ENCODE measurements at regions not wholly inside any gene's neighbourhood (a gene's known extent, or its start where the extent isn't known, plus 50 kb on each side); places are given as distances from the start of the nearest gene placed in this dataset.
"Not testable (repeated sequence)": the region's sequence is repeated elsewhere in the genome, so short reads cannot be mapped to it uniquely, and the experiment has no call there.

DNA sequence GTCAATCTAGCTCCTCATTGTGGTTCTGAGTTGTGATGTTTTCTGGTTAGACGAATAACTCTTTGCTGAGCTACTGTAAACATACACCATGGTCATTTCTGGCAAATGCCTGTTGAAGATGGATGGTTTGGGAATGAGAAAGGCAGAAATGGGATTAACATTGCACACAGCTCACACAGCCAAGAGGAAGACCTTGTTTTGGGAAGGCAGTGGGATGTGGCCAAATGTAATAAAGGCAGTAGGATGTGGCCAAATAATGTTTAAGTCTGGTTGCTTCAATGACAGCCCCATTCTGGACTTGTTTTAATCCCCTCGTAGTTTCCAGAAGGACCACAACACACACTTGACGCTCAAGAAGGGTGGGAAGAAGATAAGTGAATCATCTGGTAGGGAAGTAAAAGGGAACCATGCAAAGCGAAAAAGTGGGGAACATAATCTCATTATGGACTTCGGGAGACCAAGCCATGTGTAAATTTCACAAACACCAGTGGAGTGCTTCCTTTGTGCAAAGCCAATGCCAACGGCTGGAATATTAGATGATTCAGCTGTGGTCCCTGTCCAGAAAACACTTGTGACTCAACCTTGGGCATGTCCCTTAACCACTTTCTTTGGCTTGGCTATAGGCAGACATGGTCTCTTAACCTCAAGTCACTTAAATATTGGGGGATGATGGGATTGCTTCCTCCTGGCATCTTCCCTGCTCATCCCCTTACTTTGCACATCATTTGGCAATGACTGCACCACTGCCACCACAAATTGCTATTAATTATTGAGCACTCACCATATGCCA lies 284.4 kb upstream of the CRY1 start:
- no peak for DNase-seq

DNA sequence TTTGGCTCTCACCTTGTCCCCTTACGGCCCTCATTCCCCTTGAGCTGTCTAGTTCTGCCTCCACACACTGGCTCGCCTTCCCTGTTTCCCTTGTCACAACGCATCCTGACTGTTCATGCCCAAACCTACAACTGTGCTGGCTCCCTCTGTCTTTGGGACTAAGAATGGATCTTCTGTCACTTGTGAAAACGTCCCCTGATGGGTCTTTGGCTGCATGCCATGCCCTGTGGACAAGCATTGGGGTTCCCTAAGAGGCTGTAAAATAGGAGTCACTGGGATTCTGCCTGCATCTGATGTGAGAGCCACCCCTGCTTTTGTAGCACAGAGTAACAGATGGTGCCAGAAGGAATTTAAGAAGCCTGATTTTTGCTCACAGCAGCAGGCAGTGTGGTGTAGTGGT lies 285.3 kb upstream of the CRY1 start:
- no peak for DNase-seq

- not testable (repeated sequence) for DNase-seq
Measured at GRCh38 chr12:107379142-107379851, 285.9 kb upstream of the CRY1 start.

DNA sequence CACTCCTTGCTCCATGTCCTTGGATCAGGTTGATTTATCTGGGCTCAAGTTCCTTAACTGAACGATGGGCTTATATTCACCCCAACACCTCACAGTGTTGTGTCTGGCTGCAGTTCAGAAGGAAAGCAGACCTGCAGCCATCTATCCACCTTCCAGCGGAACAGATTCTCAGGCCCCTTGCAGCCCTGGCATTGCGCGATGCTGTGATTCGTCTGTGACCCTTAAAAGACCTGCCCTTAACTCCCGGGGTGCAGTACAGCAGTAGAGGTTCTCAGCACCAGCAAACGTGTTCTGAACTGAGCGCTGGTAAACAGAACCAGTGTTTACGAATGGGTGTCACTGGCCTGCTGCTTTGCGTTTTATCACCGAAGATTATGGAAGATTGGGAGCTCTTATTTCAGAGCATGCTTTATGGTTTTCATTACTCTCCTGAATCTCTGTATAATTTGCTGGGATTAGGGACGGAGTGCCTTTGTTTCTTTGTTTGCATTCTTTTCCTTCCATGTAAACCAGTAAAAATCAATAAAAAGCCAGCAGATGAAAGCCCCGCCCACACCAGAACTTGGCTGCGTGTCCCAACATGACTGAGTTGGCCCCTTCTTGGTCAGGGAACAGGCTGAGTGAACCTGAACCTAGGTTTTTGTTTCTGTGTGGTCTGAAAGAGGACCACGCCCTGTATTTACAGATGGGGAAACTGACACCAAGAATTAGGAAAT lies 286.7 kb upstream of the CRY1 start:
- DNase-seq = no peak

DNA sequence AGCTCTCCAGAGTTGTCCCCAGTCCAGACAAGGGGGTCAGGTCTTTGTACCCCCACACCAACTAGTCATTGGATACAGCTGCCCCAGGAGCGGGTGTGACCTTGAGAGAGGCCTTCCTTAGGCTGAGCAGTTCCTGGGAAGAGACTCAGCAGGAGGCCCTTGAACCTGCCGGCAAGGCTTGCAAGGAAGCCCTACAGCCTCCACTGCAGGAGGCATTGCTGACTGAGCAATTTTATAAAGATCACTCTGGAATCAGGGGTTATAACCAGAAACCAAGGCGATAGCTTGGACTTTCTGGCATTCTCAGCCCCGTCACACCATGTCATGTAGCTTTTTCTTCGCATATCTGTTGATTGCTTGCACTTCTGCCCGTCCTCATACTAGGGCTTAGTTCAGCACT lies 291.3 kb upstream of the CRY1 start:
- DNase-seq = no peak

DNA sequence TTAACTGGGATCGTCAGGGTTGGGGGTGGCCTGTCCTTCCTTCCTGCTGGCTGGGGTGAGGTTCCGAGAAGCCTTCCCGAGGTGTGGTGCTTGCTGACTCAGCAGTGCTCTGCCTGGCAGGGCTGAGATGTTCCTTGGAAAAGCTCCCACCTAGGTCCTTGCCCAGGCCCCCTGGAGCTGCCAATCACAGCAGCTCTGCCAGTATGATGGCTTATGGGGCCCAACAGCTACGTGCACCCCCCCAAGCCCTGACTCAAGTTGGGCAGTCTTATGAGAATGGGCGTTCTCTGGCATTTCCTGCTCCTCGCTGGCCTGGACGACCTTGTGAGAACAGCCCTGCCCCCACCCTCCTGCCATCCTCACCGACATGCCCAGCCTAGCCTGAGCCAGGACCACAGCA lies 292.2 kb upstream of the CRY1 start:
- no peak for DNase-seq

DNA sequence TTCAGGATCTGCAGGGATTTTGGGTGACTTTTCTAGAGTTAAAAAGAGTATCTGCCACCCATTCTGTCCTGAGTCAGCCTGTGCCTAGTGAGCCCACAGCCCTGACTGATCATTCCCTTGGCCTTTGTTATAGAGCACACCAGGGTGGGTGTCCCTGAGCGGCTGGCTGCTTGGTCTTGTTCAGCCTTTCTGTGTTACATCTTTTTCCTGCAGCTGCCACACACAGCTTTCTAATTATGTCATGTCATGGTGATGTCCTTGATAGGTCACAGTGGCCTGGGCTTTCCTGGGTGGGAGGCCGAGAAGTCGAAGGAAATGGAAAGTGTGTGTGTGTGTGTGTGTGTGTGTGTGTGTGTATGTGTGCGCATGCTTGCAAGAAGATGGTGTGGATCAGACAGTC lies 293.2 kb upstream of the CRY1 start:
- no peak for DNase-seq

DNA sequence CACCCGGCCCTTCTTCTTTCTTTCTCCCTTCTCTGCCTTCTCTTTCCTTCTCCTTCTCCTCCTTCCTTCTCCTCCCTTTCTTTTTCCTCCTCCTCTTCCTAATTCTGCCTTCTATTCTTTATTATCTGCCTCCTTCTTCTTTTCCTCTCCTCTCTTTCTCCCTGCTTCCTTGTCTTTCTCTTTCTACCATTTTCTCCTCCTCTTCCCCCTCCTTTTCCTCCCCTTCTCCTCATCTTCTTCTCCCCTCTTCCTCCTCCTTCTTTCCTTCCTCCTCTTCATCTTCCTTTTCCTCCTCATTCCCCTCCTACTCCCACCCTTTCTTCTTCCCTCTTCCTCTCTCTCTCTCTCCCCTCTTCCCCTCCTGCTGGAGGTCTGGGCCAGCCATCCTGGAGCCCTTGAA lies 294.9 kb upstream of the CRY1 start:
- no peak for DNase-seq

- no peak for DNase-seq
Measured at GRCh38 chr12:107390414-107390813, 295.2 kb upstream of the PWP1 start.

- no peak for DNase-seq
Measured at GRCh38 chr12:107393043-107393717, 292.4 kb upstream of the PWP1 start.

GRCh38 chr12:107394693-107395092 lies 290.9 kb upstream of the PWP1 start:
- no peak for DNase-seq

GRCh38 chr12:107395817-107396216 lies 289.8 kb upstream of the PWP1 start:
- DNase-seq = no peak

DNA sequence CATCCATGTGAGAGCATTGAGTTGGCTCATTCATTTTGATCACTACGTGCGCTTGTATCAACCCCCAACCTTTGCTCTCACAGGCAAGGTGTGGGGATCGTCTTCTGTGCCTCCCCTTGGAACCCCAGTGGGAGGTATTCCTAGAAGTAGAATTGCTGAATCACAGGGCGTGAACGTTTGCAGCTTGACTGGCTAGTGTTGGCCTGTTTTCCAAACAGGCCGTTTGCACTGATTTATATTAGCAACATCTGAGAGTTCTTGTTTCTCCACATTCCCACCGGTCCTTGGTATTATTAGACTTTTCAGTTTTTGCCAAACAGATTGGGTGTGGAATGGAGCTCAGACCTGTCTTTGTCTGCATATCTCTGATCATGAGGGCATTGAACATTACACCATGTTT lies 288.6 kb upstream of the PWP1 start:
- no peak for DNase-seq

DNA sequence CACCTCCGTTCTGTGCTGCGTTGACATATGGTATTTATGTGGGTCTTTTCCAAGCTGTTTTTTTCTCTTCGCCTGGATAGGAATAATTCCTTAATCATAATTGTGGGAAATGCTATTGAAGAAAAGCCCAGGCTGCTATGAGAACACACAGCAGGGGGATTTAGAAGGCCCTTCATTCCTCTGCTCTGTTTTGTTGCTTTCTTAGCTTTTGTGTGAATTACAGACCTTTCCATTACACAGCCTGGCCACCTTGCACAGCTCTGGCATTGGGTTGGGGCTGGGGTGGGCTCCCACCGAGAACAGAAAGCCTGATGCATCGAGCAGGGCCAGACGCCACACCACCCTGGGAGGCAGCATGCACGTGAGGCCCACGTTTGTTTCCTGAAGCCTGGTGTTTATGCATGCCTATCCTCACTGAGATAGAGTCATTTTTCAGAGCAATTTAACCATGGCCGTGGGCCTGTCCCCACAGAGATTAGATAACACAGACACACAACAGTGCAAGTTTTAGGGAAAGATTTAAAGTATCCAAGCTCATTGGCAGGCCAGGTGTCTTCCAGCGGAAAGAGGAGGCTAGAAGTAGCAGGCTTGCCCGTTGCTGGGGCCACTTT lies 287.6 kb upstream of the PWP1 start:
- DNase-seq = no peak

DNA sequence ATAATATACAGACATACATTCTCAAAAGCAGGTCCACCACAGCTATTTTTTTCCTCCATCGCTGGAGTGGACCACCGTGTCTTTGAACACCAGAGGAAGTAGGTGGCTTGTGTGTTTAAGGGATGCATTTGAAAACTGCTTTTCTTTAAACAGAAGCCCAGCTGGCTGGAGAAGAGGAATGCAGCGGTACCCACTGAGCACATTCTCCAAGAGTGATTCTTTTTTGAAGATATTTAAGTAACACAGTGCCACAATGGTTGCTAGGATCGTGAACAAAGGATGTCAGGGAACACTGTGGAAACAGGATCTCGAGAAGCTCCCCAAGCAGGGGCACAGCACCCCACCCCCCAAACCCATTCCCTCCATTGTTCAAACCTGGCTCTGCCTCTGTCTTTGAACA lies 286.6 kb upstream of the PWP1 start:
- DNase-seq = no peak

- DNase-seq = no peak
Measured at GRCh38 chr12:107400686-107401447, 284.7 kb upstream of the PWP1 start.

DNA sequence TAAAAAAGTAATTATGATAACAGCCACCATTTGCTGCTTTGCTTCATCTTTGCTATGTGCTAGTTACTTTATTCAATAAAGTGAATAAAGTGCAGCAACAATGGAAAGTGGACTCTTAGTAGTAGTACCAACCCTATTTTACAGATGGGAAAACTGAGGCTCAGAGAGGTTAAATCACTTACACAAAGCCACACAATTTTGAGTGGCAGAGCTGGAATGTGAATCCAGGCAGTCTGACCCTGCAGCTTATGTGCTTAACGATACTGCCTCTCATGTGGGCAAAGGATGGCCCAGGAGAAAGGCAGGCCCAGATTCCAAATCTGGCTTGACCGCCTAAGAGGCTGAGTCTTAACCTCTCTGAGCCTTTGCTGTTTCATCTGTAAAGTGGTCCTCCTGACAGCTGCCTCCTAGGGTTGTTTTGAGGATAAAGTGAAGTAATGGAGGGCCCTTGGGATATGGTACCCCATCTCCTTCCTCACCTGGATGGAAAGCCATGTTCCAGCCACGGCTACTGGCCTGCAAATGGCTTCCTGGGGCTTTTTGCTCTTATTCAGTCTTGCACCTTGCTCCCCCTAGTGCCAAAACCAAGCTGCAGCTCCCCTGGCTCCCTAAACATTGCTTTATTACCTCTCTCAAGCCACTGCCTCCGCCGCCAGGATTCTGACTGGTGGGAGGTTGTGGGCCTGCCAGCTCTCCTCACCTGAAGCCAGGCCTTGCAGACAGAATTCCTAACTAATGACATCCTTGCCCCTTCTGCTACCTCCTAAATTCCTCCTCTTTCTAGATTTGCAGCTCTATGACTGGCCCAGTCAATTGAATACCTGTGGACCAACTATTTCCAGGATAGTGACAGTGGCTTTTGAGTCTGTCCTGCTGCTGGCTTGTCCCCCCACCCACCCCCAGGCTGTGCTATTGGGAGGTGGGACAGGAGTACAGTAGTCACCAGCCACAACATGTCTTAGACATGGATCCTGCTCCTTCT lies 283.3 kb upstream of the PWP1 start:
- DNase-seq = peak; percentile 69

- DNase-seq = peak; percentile 37
Measured at GRCh38 chr12:107404981-107405380, 280.6 kb upstream of the PWP1 start.

GRCh38 chr12:107405436-107405835 lies 280.2 kb upstream of the PWP1 start:
- DNase-seq = no peak

DNA sequence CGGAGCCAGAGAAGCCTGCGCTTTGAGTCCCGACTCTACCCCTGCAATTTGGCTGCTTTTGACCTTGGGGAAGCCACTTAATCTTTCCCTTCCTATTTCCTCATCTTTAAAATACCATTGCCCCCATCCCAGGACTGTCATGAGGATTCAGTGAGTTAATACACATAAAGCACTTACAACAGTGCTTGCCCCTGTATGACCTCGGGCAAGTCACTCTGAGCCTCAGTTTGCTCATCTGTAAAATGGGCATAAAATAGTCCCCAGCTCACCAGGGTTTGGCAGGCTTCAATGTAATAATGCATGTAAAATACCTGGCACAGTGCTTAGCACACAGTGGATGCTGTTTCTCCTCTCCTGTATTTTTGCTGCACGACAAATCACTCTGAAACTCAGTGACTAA lies 278.7 kb upstream of the PWP1 start:
- no peak for DNase-seq

All from CD4-positive, alpha-beta T cell treated with Interleukin-12 subunit alpha and Interleukin-12 subunit beta, for 1 hour (primary cell).